Left kidney (tissue), 1 donor: ENCODE measurements at regions not wholly inside any gene's neighbourhood (a gene's known extent, or its start where the extent isn't known, plus 50 kb on each side); places are given as distances from the start of the nearest gene placed in this dataset.
"Not testable (repeated sequence)": the region's sequence is repeated elsewhere in the genome, so short reads cannot be mapped to it uniquely, and the experiment has no call there.

Experiments used
- DNase-seq: peaks from one replicate; pipeline ENCODE4 v3.0.0-alpha.2; 2013

GRCh38 chr4:12053966-12054365 lies 625.3 kb upstream of the HS3ST1 start:
- no peak for DNase-seq

GRCh38 chr4:12053556-12053955 lies 624.9 kb upstream of the HS3ST1 start:
- DNase-seq: no peak

- DNase-seq: no peak
These were observed 621.7 kb upstream of the HS3ST1 start for GRCh38 chr4:12050357-12050756.

GRCh38 chr4:12042818-12043217 lies 614.1 kb upstream of the HS3ST1 start:
- no peak for DNase-seq

GRCh38 chr4:12041828-12042227 lies 613.1 kb upstream of the HS3ST1 start:
- DNase-seq: peak; percentile 3

GRCh38 chr4:12036450-12036849 lies 607.8 kb upstream of the HS3ST1 start:
- DNase-seq: no peak

GRCh38 chr4:12028258-12028657 lies 599.6 kb upstream of the HS3ST1 start:
- no peak for DNase-seq

- no peak for DNase-seq
These were observed 593.7 kb upstream of the HS3ST1 start for GRCh38 chr4:12022409-12022808.

GRCh38 chr4:12016729-12017128 lies 588.0 kb upstream of the HS3ST1 start:
- no peak for DNase-seq

GRCh38 chr4:12005471-12005870 lies 576.8 kb upstream of the HS3ST1 start:
- DNase-seq: no peak

GRCh38 chr4:11996581-11996980 lies 567.9 kb upstream of the HS3ST1 start:
- not testable (repeated sequence) for DNase-seq

GRCh38 chr4:11976726-11977263 lies 548.1 kb upstream of the HS3ST1 start:
- no peak for DNase-seq

GRCh38 chr4:11973270-11973669 lies 544.6 kb upstream of the HS3ST1 start:
- DNase-seq: no peak

GRCh38 chr4:11970754-11971153 lies 542.1 kb upstream of the HS3ST1 start:
- no peak for DNase-seq

- DNase-seq: no peak
These were observed 538.1 kb upstream of the HS3ST1 start for GRCh38 chr4:11966782-11967181.

GRCh38 chr4:11954093-11954492 lies 525.4 kb upstream of the HS3ST1 start:
- DNase-seq: no peak

- no peak for DNase-seq
These were observed 520.7 kb upstream of the HS3ST1 start for GRCh38 chr4:11949355-11949754.

- not testable (repeated sequence) for DNase-seq
These were observed 518.9 kb upstream of the HS3ST1 start for GRCh38 chr4:11947629-11948028.

- DNase-seq: no peak
These were observed 509.2 kb upstream of the HS3ST1 start for GRCh38 chr4:11937941-11938340.

- no peak for DNase-seq
These were observed 502.6 kb upstream of the HS3ST1 start for GRCh38 chr4:11931266-11931820.

GRCh38 chr4:11929080-11929479 lies 500.4 kb upstream of the HS3ST1 start:
- no peak for DNase-seq

- DNase-seq: no peak
These were observed 490.6 kb upstream of the HS3ST1 start for GRCh38 chr4:11919316-11919715.

GRCh38 chr4:11914406-11914805 lies 485.7 kb upstream of the HS3ST1 start:
- no peak for DNase-seq

GRCh38 chr4:11912886-11913285 lies 484.2 kb upstream of the HS3ST1 start:
- DNase-seq: no peak

- no peak for DNase-seq
These were observed 482.1 kb upstream of the HS3ST1 start for GRCh38 chr4:11910812-11911211.
